ENCODE measurements at regions not wholly inside any gene's neighbourhood (a gene's known extent, or its start where the extent isn't known, plus 50 kb on each side); places are given as distances from the start of the nearest gene placed in this dataset.
A peak's percentile ranks its signal among the peaks of the same experiment; 100 is the strongest.

DNA sequence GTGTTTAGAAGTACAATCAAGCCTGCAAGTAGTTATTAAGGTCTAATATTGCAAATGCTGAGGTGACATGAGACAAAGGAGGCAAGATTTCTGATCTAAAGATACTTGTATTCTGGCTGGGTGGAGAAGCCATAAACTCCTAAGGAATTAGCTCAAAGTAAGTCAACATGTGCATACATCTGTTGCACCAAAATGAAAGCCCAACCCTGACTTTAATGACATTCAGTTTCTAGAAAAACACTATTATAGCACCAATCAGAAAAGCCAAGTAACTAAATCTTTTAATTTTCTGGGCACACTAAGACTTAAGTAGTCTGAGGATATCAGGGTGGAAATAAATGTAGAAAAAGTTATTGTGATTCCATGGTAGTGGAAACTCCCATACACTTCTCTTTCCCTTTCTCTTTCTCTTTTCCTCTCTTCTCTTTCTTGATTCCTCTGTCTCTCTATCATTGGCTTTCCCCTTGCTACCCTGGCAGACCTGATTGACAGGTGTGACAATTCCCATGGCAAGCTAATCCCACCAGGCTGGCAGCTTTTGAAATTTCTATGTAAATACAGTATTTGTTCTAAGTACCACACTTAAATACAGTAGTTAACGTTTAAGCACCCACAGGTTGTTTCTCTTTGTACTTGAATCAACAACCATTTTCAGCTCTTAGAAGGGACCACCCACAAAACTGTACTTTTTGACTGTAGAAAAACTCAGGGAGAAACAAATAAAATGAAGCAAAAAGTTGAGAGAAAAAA lies 528.4 kb upstream of the SEMA6D start:
- WGBS, 2 experiments (ENCODE audit: insufficient coverage in 1 of 2, insufficient read length in 1 of 2), result 29% methylated on average over 1 of the region's 1 CpG; no CpG with 5 or more reads in 1 of the 2 experiments
- Histone ChIP-seq H3K27ac (ENCODE audit: low read depth, low read length) (no peak overlapping the region), H3K27me3 (ENCODE audit: control insufficient read depth, insufficient read depth, low read length, poor library complexity, severe bottlenecking) (peaks cover 32% of the 10 kb centered on the region), H3K36me3 (ENCODE audit: control insufficient read depth, insufficient read depth, low read length) (no peaks in the 10 kb centered on the region), H3K9me3 (ENCODE audit: control insufficient read depth, low read length) (no peaks in the 10 kb centered on the region), H3K4me3 (ENCODE audit: low read length) (no peak overlapping the region), H3K4me1 (ENCODE audit: control insufficient read depth, insufficient read depth, low read length) (peaks cover 4% of the 10 kb centered on the region), H3K9ac (ENCODE audit: extremely low read depth, low read length, poor library complexity, severe bottlenecking) (no peak overlapping the region)
- Mint-ChIP-seq H3K27ac (no peak overlapping the region), H3K4me1 (peaks cover 28% of the 10 kb centered on the region), H3K9me3 (no peaks in the 10 kb centered on the region), H3K27me3 (ENCODE audit: insufficient read depth) (peaks cover 73% of the 10 kb centered on the region), H3K4me3 (no peak overlapping the region), H3K36me3 (ENCODE audit: low read depth) (no peaks in the 10 kb centered on the region)
- DNase-seq, result peak; percentile 78
- TF ChIP-seq, protein P1, sequence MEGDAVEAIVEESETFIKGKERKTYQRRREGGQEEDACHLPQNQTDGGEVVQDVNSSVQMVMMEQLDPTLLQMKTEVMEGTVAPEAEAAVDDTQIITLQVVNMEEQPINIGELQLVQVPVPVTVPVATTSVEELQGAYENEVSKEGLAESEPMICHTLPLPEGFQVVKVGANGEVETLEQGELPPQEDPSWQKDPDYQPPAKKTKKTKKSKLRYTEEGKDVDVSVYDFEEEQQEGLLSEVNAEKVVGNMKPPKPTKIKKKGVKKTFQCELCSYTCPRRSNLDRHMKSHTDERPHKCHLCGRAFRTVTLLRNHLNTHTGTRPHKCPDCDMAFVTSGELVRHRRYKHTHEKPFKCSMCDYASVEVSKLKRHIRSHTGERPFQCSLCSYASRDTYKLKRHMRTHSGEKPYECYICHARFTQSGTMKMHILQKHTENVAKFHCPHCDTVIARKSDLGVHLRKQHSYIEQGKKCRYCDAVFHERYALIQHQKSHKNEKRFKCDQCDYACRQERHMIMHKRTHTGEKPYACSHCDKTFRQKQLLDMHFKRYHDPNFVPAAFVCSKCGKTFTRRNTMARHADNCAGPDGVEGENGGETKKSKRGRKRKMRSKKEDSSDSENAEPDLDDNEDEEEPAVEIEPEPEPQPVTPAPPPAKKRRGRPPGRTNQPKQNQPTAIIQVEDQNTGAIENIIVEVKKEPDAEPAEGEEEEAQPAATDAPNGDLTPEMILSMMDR (conservative IDR thresholded peaks at IDR 0.05), result no peak

- peaks cover 36% of the 10 kb centered on the region for H3K27me3 Mint-ChIP-seq (ENCODE audit: insufficient read depth)
- DNase-seq, result no peak
- no peaks in the 10 kb centered on the region for H3K9me3 Mint-ChIP-seq
- no peaks in the 10 kb centered on the region for H3K36me3 ChIP-seq (ENCODE audit: control insufficient read depth, insufficient read depth, low read length)
- H3K27me3 ChIP-seq (ENCODE audit: control insufficient read depth, insufficient read depth, low read length, poor library complexity, severe bottlenecking), result no peaks in the 10 kb centered on the region
- no peak overlapping the region for H3K9ac ChIP-seq (ENCODE audit: extremely low read depth, low read length, poor library complexity, severe bottlenecking)
- no peak overlapping the region for H3K27ac Mint-ChIP-seq
- no peak overlapping the region for H3K4me3 Mint-ChIP-seq
- no peaks in the 10 kb centered on the region for H3K9me3 ChIP-seq (ENCODE audit: control insufficient read depth, low read length)
- TF ChIP-seq, protein P1 (conservative IDR thresholded peaks at IDR 0.05), result peak; percentile 79
- no peak overlapping the region for H3K27ac ChIP-seq (ENCODE audit: low read depth, low read length)
- H3K36me3 Mint-ChIP-seq (ENCODE audit: low read depth), result no peaks in the 10 kb centered on the region
- WGBS, 2 experiments (ENCODE audit: insufficient coverage in 1 of 2, insufficient read length in 1 of 2), result 0 to 51% methylated on average over 1 to 2 of the region's 2 CpGs
- H3K4me1 Mint-ChIP-seq, result peaks cover 41% of the 10 kb centered on the region
- H3K4me3 ChIP-seq (ENCODE audit: low read length), result no peak overlapping the region
- peaks cover under 1% of the 10 kb centered on the region for H3K4me1 ChIP-seq (ENCODE audit: control insufficient read depth, insufficient read depth, low read length)
Measured at GRCh38 chr15:47194718-47195117, 522.6 kb upstream of the SEMA6D start.

- peaks cover 25% of the 10 kb centered on the region for H3K27me3 Mint-ChIP-seq (ENCODE audit: insufficient read depth)
- H3K27me3 ChIP-seq (ENCODE audit: control insufficient read depth, insufficient read depth, low read length, poor library complexity, severe bottlenecking), result no peaks in the 10 kb centered on the region
- no peaks in the 10 kb centered on the region for H3K36me3 Mint-ChIP-seq (ENCODE audit: low read depth)
- H3K4me1 Mint-ChIP-seq, result peaks cover 42% of the 10 kb centered on the region
- H3K36me3 ChIP-seq (ENCODE audit: control insufficient read depth, insufficient read depth, low read length), result no peaks in the 10 kb centered on the region
- H3K9ac ChIP-seq (ENCODE audit: extremely low read depth, low read length, poor library complexity, severe bottlenecking), result no peak overlapping the region
- 7 to 8% methylated on average over 4 of the region's 4 CpGs for WGBS, 2 experiments (ENCODE audit: insufficient coverage in 1 of 2, insufficient read length in 1 of 2)
- TF ChIP-seq, protein P1 (conservative IDR thresholded peaks at IDR 0.05), result peak; percentile 90
- H3K27ac ChIP-seq (ENCODE audit: low read depth, low read length), result no peak overlapping the region
- peak; percentile 94 for DNase-seq
- no peak overlapping the region for H3K4me3 Mint-ChIP-seq
- peaks cover 3% of the 10 kb centered on the region for H3K4me1 ChIP-seq (ENCODE audit: control insufficient read depth, insufficient read depth, low read length)
- no peaks in the 10 kb centered on the region for H3K9me3 ChIP-seq (ENCODE audit: control insufficient read depth, low read length)
- H3K9me3 Mint-ChIP-seq, result no peaks in the 10 kb centered on the region
- no peak overlapping the region for H3K4me3 ChIP-seq (ENCODE audit: low read length)
- H3K27ac Mint-ChIP-seq, result no peak overlapping the region
Measured at GRCh38 chr15:47196048-47196447, 521.3 kb upstream of the SEMA6D start.
